ENCODE measurements at regions not wholly inside any gene's neighbourhood (a gene's known extent, or its start where the extent isn't known, plus 50 kb on each side); places are given as distances from the start of the nearest gene placed in this dataset.

DNA sequence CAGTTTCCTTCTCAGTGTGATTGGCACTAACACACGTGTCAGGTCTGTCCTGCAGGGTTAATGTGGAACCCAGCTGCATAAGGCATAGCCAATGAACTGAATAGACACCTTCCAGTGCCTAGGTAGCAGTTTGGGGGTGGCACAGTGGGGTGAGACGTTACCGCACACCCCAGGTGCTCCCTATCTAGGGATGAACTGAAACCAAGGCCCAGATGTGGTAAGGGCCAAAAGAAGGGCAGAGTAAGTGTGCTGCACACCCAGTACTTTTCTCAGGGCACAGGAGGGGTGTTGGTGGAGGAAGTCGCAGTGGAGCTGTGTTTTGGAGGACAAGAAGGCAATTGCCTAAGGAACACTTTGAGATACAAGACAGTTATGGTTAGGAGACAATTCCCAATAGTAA is 317.9 kb upstream of the TSHZ3 start:
- TF ChIP-seq, protein P1, sequence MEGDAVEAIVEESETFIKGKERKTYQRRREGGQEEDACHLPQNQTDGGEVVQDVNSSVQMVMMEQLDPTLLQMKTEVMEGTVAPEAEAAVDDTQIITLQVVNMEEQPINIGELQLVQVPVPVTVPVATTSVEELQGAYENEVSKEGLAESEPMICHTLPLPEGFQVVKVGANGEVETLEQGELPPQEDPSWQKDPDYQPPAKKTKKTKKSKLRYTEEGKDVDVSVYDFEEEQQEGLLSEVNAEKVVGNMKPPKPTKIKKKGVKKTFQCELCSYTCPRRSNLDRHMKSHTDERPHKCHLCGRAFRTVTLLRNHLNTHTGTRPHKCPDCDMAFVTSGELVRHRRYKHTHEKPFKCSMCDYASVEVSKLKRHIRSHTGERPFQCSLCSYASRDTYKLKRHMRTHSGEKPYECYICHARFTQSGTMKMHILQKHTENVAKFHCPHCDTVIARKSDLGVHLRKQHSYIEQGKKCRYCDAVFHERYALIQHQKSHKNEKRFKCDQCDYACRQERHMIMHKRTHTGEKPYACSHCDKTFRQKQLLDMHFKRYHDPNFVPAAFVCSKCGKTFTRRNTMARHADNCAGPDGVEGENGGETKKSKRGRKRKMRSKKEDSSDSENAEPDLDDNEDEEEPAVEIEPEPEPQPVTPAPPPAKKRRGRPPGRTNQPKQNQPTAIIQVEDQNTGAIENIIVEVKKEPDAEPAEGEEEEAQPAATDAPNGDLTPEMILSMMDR (IDR thresholded peaks at IDR 0.05) = no peak
- TF ChIP-seq POLR2A (IDR thresholded peaks at IDR 0.05) = no peak
